DMS 273 (cell line): ENCODE measurements at regions not wholly inside any gene's neighbourhood (a gene's known extent, or its start where the extent isn't known, plus 50 kb on each side); places are given as distances from the start of the nearest gene placed in this dataset.
A peak's percentile ranks its signal among the peaks of the same experiment; 100 is the strongest.

Source experiments
- DNase-seq: peaks from one replicate; lab custom pipeline; 2025; ENCODE audit not compliant: unreplicated experiment; lab: John Stamatoyannopoulos, UW

- no peak for DNase-seq
Measured at GRCh38 chr1:166221316-166221715, 54.5 kb upstream of the FAM78B start.

- DNase-seq = no peak
Measured at GRCh38 chr1:166233750-166234366, 67.1 kb upstream of the FAM78B start.

GRCh38 chr1:166235728-166236127 is 68.9 kb upstream of the FAM78B start:
- DNase-seq = no peak

GRCh38 chr1:166237675-166238074 is 70.9 kb upstream of the FAM78B start:
- DNase-seq = peak; percentile 13

DNA sequence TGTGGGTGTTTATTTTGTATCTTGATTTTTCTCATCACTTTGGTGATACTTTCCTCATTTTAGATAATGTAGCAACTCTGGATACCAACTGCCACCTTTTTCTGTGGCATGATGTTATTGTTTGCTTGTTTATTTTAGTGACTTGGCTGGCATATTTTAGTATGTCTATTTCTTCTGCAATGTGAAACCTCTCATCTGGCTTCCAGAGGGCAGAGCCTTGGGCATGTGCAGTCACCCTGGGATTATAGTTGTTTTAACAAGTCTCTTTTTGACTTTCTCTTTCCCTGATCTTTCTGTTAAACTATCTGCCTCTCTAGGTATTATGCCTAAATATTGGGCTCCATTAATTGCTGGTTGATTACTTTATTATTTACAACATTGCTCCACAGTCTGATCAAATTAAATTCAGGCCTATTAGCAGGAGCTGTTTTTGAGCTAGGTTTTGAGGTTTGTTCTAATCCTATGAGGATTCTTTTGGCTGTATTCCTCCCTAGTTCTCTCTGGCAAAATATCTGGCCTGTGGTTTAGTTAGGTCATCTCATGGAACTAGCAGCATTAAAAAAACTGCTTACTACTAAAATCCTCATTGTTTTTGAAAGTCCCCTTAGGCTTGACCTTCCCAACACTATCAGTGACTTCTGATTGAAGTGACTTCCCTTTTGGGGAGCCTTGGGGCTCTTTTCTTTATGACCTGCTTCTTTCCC is 86.4 kb upstream of the FAM78B start:
- no peak for DNase-seq

DNA sequence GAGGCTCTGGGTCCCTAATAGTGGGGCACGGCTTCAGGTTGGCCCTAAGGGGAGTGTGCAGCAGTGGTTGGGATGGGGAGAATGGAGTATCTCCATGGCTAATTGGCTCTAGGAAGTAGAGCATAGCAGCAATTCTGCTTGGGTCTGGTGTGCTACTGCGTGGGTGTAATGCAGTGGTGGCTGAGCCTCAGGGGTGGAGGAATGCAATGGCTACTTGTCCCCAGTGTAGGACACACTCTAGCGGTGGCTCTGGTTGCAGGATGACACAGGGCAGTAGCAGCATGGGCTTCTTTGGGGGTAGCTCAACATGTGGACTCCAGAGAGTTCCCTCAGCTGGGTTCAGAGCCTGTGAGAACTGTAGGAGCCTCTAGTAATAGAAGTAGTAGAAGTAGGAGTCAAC is 91.2 kb upstream of the FAM78B start:
- no peak for DNase-seq

DNA sequence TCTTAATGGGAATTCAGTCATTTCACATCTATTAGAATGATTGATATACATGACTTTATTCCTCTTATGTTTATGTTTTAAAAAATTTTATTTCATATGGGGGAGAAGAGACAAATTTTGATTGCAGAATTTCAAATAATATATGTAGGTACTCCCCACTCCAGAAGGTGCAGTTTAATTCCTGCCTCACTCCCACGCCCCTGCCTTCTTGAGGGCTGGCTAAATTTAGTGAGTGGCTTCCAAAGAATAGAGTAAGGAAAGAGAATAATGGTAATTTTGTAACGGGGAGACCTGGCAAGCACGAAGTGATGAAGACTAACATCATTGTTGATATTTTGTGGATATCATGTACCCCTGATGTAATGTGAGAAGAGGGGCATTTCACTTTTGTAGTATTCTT is 94.7 kb upstream of the FAM78B start:
- no peak for DNase-seq

DNA sequence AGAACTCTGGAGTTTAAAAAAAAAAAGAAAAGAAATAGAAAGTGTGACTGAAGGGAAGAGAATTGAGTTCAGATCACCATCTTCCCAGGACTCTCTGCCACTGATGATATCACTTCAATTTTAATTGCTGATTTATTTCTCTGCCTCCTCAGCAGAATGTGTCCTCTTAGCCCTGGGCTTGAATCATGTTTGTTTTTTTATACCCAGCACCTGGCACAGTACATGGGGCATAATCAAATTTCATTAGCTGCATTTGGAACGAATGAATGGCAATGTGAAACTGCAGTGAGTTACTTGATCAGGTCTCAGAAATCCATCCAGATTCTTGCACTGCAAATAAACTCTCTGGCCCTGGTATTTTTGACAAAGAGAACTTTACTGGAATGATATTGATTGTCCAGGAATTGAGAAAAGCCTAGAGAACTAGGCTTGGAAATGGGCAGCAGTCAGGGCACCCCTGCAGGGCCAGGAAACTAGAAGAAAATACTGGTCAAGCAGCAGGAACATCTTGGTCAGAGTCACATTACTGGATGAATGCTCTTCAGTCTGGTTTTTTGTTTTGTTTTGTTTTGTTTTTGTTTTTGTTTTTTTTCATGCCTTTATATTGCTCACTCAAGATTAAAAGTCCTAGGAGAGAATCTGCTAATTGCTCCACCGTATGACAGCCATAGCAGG is 103.8 kb upstream of the FAM78B start:
- no peak for DNase-seq

GRCh38 chr1:166271151-166271538 is 104.3 kb upstream of the FAM78B start:
- DNase-seq = no peak

DNA sequence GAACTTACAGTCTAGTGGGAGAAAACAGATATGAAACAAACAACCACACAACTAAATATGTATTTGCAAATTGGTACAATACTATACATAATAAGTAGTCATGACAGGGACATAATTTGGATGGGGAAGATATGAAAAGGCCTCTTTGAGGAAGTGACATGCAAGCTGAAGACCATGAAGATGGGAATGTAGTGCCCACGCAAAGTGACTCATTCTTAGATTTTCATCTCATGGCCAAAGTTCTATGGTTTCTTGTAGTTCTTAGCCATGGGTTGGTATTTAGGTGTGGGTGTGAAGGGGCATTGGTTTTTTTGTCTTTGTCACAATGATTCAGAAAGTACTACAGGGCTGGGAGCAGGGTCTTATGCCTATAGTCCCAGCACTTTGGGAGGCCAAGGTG is 105.4 kb upstream of the FAM78B start:
- no peak for DNase-seq

- no peak for DNase-seq
Measured at GRCh38 chr1:166272851-166273250, 106.0 kb upstream of the FAM78B start.

GRCh38 chr1:166273618-166274017 is 106.8 kb upstream of the FAM78B start:
- peak; percentile 16 for DNase-seq

GRCh38 chr1:166282391-166283137 is 115.8 kb upstream of the FAM78B start:
- no peak for DNase-seq

DNA sequence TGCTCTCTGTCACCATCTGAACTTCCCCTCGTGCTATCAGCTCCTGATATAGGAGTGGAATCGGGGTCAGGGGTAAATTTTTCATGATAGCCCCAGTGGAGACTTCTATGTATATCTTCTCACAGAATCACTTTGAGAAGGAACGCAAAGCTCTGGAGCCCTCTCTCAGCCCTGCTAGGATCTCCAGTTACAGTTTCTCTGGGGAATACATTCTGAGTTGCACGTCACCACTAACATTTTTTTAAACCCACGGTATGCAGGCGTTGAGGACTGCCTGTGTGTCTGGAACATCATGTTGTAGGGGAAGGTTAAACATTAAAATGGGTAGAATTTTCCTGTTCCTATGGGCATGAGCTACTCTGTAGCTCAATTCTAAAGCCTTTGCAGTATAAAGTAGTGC is 116.4 kb upstream of the FAM78B start:
- no peak for DNase-seq

DNA sequence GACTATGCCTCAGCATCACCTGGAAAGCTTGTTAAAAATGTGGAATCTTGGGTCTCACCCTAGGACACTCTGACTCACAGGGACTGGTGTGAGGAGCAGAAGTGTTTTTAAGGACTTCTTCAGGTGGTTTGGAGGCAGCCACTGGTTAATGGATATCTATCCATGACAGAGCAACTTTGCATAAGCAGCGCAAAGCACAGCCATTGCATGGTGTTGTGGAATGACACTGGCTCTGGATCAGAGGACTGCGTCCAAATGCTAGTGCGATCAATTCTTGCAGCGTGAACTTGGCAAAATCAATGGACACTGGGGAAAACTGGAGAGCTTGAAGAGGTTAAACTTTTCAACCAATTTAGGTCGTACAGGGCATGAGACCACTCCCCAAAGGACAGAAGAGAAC is 116.8 kb upstream of the FAM78B start:
- DNase-seq = no peak

- no peak for DNase-seq
Measured at GRCh38 chr1:166289309-166290050, 122.7 kb upstream of the FAM78B start.

DNA sequence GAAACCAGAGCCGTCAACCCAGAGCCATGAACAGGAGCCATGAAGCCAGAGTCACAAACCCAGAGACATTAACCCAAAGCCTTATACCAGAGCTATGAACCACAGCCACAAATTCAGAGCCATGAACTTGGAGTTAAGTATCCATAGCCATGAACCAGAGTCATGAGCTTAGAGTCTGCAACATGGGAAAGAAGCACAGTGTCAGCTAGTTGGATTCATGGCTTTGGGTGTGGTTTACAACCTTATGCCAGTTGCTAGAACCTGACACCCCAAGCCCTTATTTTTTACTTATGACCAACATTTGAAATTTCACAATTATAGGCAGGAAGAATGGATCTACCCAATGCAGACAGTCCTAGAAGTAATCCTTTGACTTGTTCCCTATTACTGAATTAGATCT is 128.9 kb upstream of the FAM78B start:
- no peak for DNase-seq

DNA sequence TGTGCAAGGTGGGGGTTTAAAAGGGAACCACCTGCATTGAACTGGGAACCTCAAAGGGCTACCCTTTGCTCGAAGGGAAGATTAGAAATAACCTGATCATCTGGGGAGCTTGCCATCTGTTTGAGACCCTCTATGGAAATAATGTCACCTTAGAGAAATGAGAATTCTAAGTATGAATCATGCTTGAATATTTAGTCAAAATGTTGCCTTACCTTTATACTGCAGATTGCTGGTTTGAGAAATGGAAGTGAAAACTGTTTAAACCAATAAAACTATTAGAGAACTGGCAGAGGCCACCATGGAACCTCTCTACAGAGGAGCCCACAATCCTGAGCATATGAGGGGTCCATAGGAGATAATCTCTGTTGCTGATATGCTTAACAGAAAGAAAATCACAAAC is 131.2 kb upstream of the FAM78B start:
- no peak for DNase-seq

DNA sequence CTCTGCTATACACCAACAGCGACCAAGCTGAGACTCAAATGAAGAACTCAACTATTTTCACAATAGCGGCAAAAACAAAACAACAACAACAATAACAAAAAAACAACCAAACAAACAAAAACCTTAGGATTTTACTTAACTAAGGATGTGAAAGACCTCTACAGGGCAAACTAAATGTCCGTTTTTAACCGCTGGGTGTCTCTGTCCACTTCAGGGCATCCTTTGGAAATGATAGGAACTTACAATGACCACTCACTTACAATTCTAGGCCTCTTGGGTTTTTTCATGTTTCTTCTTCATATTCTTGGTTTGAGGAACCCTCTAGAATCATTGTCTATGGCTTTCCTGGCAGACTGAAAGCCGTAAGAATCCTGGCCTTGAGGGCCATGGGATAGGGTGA is 134.0 kb upstream of the FAM78B start:
- DNase-seq = no peak

GRCh38 chr1:166302989-166303758 is 136.4 kb upstream of the FAM78B start:
- no peak for DNase-seq
